DOHH2 (cell line): ENCODE measurements at regions not wholly inside any gene's neighbourhood (a gene's known extent, or its start where the extent isn't known, plus 50 kb on each side); places are given as distances from the start of the nearest gene placed in this dataset.
"Not testable (repeated sequence)": the region's sequence is repeated elsewhere in the genome, so short reads cannot be mapped to it uniquely, and the experiment has no call there.

ENCODE experiments used
- H3F3A ChIP-seq: fragments of 200-600 bp; sonication (generic), shearing (Covaris generic); 2 replicates; pipeline ENCODE4 v1.6.0; 2016; ENCODE audit warnings: antibody characterized with exemption, mild to moderate bottlenecking; ENCODE audit not compliant: control insufficient read depth, insufficient read depth
- H3K27ac ChIP-seq: fragments of 200-600 bp; sonication (generic); 2 replicates; pipeline ENCODE4 v1.5.1; 2014; ENCODE audit warnings: low read depth, mild to moderate bottlenecking, low read length, moderate library complexity
- H3K27me3 ChIP-seq: fragments of 200-600 bp; sonication (generic); 2 replicates; pipeline ENCODE4 v1.6.1; 2014; ENCODE audit warnings: mild to moderate bottlenecking, low read length, mixed read lengths; ENCODE audit not compliant: control insufficient read depth
- H3K36me3 ChIP-seq: fragments of 200-600 bp; sonication (generic); 2 replicates; pipeline ENCODE4 v1.6.1; 2014; ENCODE audit warnings: mild to moderate bottlenecking, low read length, moderate library complexity, mixed read lengths; ENCODE audit not compliant: control insufficient read depth
- H3K4me1 ChIP-seq: fragments of 200-600 bp; sonication (generic); 2 replicates; pipeline ENCODE4 v1.6.1; 2014; ENCODE audit warnings: mild to moderate bottlenecking, low read length, mixed read lengths; ENCODE audit not compliant: control insufficient read depth
- H3K4me2 ChIP-seq: fragments of 200-600 bp; sonication (generic); 2 replicates; pipeline ENCODE4 v1.6.0; 2014; ENCODE audit warnings: mild to moderate bottlenecking, low read length, moderate library complexity
- H3K4me3 ChIP-seq: fragments of 200-600 bp; sonication (generic); 2 replicates; pipeline ENCODE4 v1.5.1; 2014; ENCODE audit warnings: mild to moderate bottlenecking, low read length, mixed read lengths
- H3K79me2 ChIP-seq: fragments of 200-600 bp; sonication (generic); 2 replicates; pipeline ENCODE4 v1.6.1; 2014; ENCODE audit warnings: mild to moderate bottlenecking, low read length, mixed read lengths; ENCODE audit not compliant: control insufficient read depth
- H3K9me2 ChIP-seq: fragments of 200-600 bp; sonication (generic); replicated peaks from 2 replicates; pipeline ENCODE4 v1.6.1; 2014; ENCODE audit warnings: mild to moderate bottlenecking, low read length, mixed read lengths; ENCODE audit not compliant: control insufficient read depth
- H3K9me3 ChIP-seq: fragments of 200-600 bp; sonication (generic); 2 replicates; pipeline ENCODE4 v1.6.1; 2014; ENCODE audit warnings: antibody characterized with exemption, low read length, mixed read lengths; ENCODE audit not compliant: control insufficient read depth, insufficient read depth
- H4K20me1 ChIP-seq: fragments of 200-600 bp; sonication (generic); 2 replicates; pipeline ENCODE4 v1.6.0; 2014; ENCODE audit warnings: low read depth, mild to moderate bottlenecking, antibody characterized with exemption, low read length, moderate library complexity; ENCODE audit not compliant: control insufficient read depth, insufficient read depth
- CTCF ChIP-seq: fragments of 200-600 bp; sonication (generic); IDR thresholded peaks from one replicate; pipeline ENCODE4 v1.5.1; 2014; ENCODE audit warnings: antibody characterized with exemption, mild to moderate bottlenecking, low read depth, low read length; ENCODE audit not compliant: poor library complexity, severe bottlenecking
- EZH2phosphoT487 ChIP-seq: fragments of 200-600 bp; sonication (generic); IDR thresholded peaks from 2 replicates; pipeline ENCODE4 v1.6.1; 2017; ENCODE audit warnings: borderline replicate concordance, mild to moderate bottlenecking, antibody characterized with exemption, low read length, moderate library complexity, mixed read lengths

DNA sequence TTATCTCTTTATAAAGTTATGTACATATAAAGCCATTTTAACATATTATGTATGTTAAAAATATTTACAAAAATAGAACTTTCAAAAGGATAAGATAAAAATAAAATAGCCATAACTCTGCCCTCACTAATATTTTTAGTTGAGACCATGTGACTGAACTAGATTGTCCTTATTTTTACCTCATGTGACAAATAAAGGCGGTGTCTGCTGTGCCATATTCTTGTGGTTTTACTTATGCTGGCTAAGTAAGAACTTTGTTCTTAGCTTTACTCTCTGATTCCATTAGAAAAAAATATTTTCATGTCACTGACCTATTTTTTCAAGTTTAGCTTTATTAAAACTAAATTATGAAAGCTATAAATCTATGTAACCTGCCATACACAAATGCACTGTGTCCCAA is 135.6 kb upstream of the TSC22D1 start:
- Histone ChIP-seq H3K36me3 (no peaks in the 10 kb centered on the region), H3K9me2 (no peaks in the 10 kb centered on the region), H4K20me1 (no peaks in the 10 kb centered on the region), H3F3A (no peaks in the 10 kb centered on the region), H3K4me3 (no peak overlapping the region), H3K4me2 (no peak overlapping the region), H3K4me1 (no peaks in the 10 kb centered on the region), H3K9me3 (no peaks in the 10 kb centered on the region), H3K27me3 (no peaks in the 10 kb centered on the region), H3K27ac (no peak overlapping the region), H3K79me2 (no peaks in the 10 kb centered on the region)
- no peak for TF ChIP-seq EZH2phosphoT487
- no peak for TF ChIP-seq CTCF

DNA sequence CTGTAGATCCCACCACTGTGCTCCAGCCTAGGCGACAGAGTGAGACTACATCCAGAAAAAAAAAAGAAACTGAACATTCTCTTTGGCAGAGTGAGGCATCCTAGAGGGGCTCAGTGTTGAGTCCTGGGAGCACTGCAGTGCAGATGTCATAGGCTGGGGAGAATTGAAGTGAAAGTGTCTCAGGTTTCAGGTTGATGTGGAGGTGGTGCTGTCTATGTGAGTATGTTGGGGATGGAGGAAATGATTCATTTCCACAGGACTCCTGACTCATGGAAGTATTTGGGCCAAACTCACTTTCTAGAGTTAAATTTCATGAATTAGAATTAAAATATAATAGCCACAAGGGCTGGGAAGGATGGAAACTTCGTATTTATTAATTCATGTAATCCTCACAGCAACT is 134.4 kb upstream of the TSC22D1 start:
- Histone ChIP-seq H4K20me1 (no peaks in the 10 kb centered on the region), H3K4me3 (no peak overlapping the region), H3K4me2 (no peak overlapping the region), H3F3A (no peaks in the 10 kb centered on the region), H3K36me3 (no peaks in the 10 kb centered on the region), H3K79me2 (no peaks in the 10 kb centered on the region), H3K4me1 (no peaks in the 10 kb centered on the region), H3K27ac (no peak overlapping the region), H3K9me2 (no peaks in the 10 kb centered on the region), H3K9me3 (no peaks in the 10 kb centered on the region), H3K27me3 (no peaks in the 10 kb centered on the region)
- TF ChIP-seq EZH2phosphoT487 (no peak), CTCF (no peak)

DNA sequence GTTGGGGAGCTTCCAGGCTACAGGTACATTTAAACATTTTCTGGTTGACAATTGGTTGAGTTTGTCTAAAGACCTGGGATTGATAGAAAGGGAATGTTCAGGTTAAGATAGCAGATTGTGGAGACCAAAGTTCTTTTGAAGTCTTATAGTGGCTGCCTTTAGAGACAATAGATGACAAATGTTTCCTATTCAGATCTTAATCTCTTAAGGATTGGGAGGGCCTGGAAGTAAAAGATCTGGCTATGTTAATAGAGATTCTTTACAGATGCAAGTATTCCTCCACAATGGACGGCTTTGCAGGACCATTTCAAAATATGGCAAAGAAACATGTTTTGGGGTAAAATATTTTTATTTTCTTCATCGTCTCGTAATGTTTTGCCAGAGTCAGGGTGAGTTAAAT is 128.7 kb upstream of the TSC22D1 start:
- H3K4me2 ChIP-seq, H3K9me3 ChIP-seq, H3K79me2 ChIP-seq, H3F3A ChIP-seq, H4K20me1 ChIP-seq, H3K36me3 ChIP-seq, H3K4me1 ChIP-seq, H3K27me3 ChIP-seq, H3K27ac ChIP-seq, H3K4me3 ChIP-seq, H3K9me2 ChIP-seq: not testable (repeated sequence)

DNA sequence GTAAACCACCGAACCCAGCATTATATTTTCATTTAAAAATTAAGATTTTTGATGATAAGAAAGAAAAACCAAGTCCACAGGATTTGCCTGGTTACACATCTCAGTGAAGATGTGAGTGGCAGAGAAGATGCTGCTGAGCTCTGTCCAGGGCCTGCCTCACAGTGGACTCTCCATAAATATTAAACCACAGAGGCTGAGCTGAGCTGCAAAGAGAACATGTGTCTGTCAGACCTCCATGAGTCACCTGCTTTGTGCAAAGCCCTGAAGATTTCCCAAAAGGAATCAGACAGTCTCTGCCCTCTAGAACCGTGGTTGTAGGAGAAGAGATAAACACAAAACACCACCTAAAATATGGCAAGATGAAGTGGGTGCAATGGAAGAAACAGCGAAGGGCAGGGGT is 127.2 kb upstream of the TSC22D1 start:
- Histone ChIP-seq H4K20me1 (no peaks in the 10 kb centered on the region), H3K4me3 (no peak overlapping the region), H3K27ac (no peak overlapping the region), H3K79me2 (no peaks in the 10 kb centered on the region), H3F3A (no peaks in the 10 kb centered on the region), H3K9me2 (no peaks in the 10 kb centered on the region), H3K9me3 (no peaks in the 10 kb centered on the region), H3K36me3 (no peaks in the 10 kb centered on the region), H3K27me3 (peaks cover 4% of the 10 kb centered on the region; the same call in 1 of the 2 replicates), H3K4me1 (no peaks in the 10 kb centered on the region), H3K4me2 (no peak overlapping the region)
- TF ChIP-seq EZH2phosphoT487, result no peak
- no peak for TF ChIP-seq CTCF
